ENCODE measurements at regions not wholly inside any gene's neighbourhood (a gene's known extent, or its start where the extent isn't known, plus 50 kb on each side); places are given as distances from the start of the nearest gene placed in this dataset.

DNA sequence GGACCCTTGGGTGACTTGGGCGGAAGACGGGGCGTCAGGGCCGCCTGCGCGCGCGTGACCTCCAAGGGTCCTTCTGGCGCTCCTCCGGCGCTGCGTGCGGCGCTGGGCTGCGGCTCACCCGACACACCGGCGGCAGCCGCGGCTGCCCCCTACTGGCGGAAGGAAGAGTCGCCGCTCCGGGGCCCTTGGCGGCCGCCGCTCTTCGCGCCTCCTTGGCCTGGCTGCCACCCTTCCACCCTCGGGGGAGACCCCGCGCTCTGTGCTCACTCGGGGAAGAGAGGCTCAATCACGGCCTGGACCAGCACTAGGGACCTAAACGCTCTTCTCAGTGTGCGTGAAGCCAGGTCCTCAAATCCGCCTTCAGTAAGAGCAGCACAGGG is 89.7 kb downstream of the DMRTA2 start (continued):
- TF ChIP-seq, protein P1, sequence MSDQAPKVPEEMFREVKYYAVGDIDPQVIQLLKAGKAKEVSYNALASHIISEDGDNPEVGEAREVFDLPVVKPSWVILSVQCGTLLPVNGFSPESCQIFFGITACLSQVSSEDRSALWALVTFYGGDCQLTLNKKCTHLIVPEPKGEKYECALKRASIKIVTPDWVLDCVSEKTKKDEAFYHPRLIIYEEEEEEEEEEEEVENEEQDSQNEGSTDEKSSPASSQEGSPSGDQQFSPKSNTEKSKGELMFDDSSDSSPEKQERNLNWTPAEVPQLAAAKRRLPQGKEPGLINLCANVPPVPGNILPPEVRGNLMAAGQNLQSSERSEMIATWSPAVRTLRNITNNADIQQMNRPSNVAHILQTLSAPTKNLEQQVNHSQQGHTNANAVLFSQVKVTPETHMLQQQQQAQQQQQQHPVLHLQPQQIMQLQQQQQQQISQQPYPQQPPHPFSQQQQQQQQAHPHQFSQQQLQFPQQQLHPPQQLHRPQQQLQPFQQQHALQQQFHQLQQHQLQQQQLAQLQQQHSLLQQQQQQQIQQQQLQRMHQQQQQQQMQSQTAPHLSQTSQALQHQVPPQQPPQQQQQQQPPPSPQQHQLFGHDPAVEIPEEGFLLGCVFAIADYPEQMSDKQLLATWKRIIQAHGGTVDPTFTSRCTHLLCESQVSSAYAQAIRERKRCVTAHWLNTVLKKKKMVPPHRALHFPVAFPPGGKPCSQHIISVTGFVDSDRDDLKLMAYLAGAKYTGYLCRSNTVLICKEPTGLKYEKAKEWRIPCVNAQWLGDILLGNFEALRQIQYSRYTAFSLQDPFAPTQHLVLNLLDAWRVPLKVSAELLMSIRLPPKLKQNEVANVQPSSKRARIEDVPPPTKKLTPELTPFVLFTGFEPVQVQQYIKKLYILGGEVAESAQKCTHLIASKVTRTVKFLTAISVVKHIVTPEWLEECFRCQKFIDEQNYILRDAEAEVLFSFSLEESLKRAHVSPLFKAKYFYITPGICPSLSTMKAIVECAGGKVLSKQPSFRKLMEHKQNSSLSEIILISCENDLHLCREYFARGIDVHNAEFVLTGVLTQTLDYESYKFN (CRISPR knock-in tag; conservative IDR thresholded peaks at IDR 0.05), result no peak
- TF ChIP-seq, protein P2, sequence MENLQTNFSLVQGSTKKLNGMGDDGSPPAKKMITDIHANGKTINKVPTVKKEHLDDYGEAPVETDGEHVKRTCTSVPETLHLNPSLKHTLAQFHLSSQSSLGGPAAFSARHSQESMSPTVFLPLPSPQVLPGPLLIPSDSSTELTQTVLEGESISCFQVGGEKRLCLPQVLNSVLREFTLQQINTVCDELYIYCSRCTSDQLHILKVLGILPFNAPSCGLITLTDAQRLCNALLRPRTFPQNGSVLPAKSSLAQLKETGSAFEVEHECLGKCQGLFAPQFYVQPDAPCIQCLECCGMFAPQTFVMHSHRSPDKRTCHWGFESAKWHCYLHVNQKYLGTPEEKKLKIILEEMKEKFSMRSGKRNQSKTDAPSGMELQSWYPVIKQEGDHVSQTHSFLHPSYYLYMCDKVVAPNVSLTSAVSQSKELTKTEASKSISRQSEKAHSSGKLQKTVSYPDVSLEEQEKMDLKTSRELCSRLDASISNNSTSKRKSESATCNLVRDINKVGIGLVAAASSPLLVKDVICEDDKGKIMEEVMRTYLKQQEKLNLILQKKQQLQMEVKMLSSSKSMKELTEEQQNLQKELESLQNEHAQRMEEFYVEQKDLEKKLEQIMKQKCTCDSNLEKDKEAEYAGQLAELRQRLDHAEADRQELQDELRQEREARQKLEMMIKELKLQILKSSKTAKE (CRISPR knock-in tag; IDR thresholded peaks at IDR 0.05; ENCODE audit: borderline replicate concordance), result no peak
- TF ChIP-seq, protein P3, sequence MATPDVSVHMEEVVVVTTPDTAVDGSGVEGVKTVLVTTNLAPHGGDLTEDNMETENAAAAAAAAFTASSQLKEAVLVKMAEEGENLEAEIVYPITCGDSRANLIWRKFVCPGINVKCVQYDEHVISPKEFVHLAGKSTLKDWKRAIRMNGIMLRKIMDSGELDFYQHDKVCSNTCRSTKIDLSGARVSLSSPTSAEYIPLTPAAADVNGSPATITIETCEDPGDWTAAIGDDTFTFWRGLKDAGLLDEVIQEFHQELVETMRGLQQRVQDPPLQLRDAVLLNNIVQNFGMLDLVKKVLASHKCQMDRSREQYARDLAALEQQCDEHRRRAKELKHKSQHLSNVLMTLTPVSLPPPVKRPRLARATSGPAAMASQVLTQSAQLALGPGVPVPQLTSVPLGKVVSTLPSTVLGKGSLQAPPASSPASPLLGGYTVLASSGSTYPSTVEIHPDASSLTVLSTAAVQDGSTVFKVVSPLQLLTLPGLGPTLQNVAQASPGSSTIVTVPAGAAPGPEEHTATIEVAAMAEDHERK (CRISPR knock-in tag; IDR thresholded peaks at IDR 0.05; ENCODE audit: low read depth), result no peak
- TF ChIP-seq, protein P4, sequence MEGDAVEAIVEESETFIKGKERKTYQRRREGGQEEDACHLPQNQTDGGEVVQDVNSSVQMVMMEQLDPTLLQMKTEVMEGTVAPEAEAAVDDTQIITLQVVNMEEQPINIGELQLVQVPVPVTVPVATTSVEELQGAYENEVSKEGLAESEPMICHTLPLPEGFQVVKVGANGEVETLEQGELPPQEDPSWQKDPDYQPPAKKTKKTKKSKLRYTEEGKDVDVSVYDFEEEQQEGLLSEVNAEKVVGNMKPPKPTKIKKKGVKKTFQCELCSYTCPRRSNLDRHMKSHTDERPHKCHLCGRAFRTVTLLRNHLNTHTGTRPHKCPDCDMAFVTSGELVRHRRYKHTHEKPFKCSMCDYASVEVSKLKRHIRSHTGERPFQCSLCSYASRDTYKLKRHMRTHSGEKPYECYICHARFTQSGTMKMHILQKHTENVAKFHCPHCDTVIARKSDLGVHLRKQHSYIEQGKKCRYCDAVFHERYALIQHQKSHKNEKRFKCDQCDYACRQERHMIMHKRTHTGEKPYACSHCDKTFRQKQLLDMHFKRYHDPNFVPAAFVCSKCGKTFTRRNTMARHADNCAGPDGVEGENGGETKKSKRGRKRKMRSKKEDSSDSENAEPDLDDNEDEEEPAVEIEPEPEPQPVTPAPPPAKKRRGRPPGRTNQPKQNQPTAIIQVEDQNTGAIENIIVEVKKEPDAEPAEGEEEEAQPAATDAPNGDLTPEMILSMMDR (CRISPR knock-in tag; IDR thresholded peaks at IDR 0.05), result peak; percentile 68
- TF ChIP-seq, protein P5, sequence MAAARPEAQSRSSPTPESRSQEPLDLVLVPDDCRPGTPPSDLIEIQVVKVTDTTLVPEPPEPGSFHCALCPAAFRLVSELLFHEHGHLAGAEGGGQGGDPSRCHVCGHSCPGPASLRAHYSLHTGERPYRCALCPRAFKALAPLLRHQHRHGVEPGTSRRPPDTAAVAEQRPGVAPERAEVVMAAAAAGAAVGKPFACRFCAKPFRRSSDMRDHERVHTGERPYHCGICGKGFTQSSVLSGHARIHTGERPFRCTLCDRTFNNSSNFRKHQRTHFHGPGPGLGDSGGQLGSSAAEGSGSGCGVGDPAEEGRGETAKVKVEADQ (CRISPR knock-in tag; IDR thresholded peaks at IDR 0.05; ENCODE audit: borderline replicate concordance), result no peak
- TF ChIP-seq NFYC (CRISPR knock-in tag; IDR thresholded peaks at IDR 0.05) (no peak), SNAI1 (CRISPR knock-in tag; IDR thresholded peaks at IDR 0.05; ENCODE audit: borderline replicate concordance) (no peak), HOXA5 (CRISPR knock-in tag; IDR thresholded peaks at IDR 0.05) (0 out of 2 replicates have a peak, but pooled peaks have one; percentile 11), ZNF331 (CRISPR knock-in tag; IDR thresholded peaks at IDR 0.05) (no peak), XRCC5 (optimal IDR thresholded peaks at IDR 0.05; ENCODE audit: low read length) (peak; percentile 75), SALL1 (CRISPR knock-in tag; IDR thresholded peaks at IDR 0.05) (no peak), SNRNP70 (IDR thresholded peaks at IDR 0.05; ENCODE audit: low read depth, low read length) (no peak), MED8 (CRISPR knock-in tag; IDR thresholded peaks at IDR 0.05; ENCODE audit: insufficient replicate concordance) (no peak), ZNF724P (CRISPR knock-in tag; IDR thresholded peaks at IDR 0.05; ENCODE audit: borderline replicate concordance) (no peak)
- TF ChIP-seq, protein P6, sequence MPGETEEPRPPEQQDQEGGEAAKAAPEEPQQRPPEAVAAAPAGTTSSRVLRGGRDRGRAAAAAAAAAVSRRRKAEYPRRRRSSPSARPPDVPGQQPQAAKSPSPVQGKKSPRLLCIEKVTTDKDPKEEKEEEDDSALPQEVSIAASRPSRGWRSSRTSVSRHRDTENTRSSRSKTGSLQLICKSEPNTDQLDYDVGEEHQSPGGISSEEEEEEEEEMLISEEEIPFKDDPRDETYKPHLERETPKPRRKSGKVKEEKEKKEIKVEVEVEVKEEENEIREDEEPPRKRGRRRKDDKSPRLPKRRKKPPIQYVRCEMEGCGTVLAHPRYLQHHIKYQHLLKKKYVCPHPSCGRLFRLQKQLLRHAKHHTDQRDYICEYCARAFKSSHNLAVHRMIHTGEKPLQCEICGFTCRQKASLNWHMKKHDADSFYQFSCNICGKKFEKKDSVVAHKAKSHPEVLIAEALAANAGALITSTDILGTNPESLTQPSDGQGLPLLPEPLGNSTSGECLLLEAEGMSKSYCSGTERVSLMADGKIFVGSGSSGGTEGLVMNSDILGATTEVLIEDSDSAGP (CRISPR knock-in tag; IDR thresholded peaks at IDR 0.05; ENCODE audit: borderline replicate concordance), result peak; percentile 50; the same call in 1 of the 2 replicates
- TF ChIP-seq, protein P7, sequence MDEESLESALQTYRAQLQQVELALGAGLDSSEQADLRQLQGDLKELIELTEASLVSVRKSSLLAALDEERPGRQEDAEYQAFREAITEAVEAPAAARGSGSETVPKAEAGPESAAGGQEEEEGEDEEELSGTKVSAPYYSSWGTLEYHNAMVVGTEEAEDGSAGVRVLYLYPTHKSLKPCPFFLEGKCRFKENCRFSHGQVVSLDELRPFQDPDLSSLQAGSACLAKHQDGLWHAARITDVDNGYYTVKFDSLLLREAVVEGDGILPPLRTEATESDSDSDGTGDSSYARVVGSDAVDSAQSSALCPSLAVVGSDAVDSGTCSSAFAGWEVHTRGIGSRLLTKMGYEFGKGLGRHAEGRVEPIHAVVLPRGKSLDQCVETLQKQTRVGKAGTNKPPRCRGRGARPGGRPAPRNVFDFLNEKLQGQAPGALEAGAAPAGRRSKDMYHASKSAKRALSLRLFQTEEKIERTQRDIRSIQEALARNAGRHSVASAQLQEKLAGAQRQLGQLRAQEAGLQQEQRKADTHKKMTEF (CRISPR knock-in tag; IDR thresholded peaks at IDR 0.05), result 0 out of 2 replicates have a peak, but pooled peaks have one; percentile 2
